Stimulated activated memory B cell treated with anti-CD40 and anti-IgM and Interleukin-4, amounts not matched to agents 10 μg/mL and 1 μg/mL and 100 μg/mL, for 72 hours (primary cell): ENCODE measurements at regions not wholly inside any gene's neighbourhood (a gene's known extent, or its start where the extent isn't known, plus 50 kb on each side); places are given as distances from the start of the nearest gene placed in this dataset.

Experiments
- ATAC-seq: fragments of 150-1000 bp; cut with Tn5 transposase; 2 replicates; pipeline ENCODE4 v1.10.0; 2021
- H3K27ac Mint-ChIP-seq: one replicate; pipeline ENCODE4 v1.8.0; 2022; ENCODE audit warnings: mild to moderate bottlenecking, mixed read lengths
- H3K27me3 Mint-ChIP-seq: one replicate; pipeline ENCODE4 v1.8.0; 2022; ENCODE audit warnings: mixed read lengths
- H3K36me3 Mint-ChIP-seq: one replicate; pipeline ENCODE4 v1.8.0; 2022; ENCODE audit warnings: mixed read lengths
- H3K4me1 Mint-ChIP-seq: one replicate; pipeline ENCODE4 v1.8.0; 2022; ENCODE audit warnings: mixed read lengths
- H3K4me3 Mint-ChIP-seq: one replicate; pipeline ENCODE4 v1.8.0; 2022; ENCODE audit warnings: mild to moderate bottlenecking, moderate library complexity, mixed read lengths
- H3K9me3 Mint-ChIP-seq: one replicate; pipeline ENCODE4 v1.8.0; 2022; ENCODE audit warnings: mixed read lengths

DNA sequence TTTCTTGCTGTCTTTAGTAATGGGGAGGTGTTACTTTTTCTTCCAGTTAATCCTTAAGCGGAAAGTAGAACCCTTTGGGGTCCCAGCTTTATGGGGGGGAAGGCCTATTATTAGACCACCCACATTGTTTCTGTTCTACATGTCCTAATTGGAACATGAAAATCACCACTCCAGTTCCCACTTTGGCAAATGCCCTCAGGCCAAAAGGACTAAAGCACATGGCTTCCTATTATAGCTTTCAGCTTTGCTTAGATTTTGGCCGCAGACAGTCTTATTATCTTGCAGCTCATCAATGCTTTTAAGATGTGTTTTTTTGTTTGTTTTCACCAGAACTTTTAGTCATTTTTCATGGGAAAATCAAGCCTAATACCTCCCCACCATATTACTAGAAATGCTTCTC, 296.8 kb upstream of the ANKH start:
- no peaks in the 10 kb centered on the region for H3K4me1 Mint-ChIP-seq
- H3K36me3 Mint-ChIP-seq: no peaks in the 10 kb centered on the region
- peaks cover 12% of the 10 kb centered on the region for H3K27me3 Mint-ChIP-seq
- peaks cover 15% of the 10 kb centered on the region for H3K9me3 Mint-ChIP-seq
- H3K4me3 Mint-ChIP-seq: no peak overlapping the region
- no peak for ATAC-seq
- no peak overlapping the region for H3K27ac Mint-ChIP-seq

DNA sequence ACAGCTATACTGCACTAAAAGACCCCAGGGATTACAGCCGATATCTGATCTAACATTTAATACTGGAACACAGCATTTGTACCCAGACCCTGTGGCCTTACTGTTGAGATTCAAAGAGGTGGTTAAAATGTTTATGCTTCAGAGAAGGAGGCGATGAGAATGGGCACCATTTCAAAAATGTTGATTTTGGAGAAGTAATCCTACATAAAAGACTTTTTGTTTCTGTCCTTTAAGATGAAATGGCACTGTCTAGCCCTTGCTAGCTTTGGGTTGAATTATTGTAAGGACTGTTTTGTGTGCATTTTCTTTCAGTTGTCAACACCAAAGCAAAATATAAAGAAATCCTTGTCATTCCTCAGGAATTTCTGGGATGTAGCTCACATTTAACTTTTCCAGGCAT, 288.5 kb upstream of the ANKH start:
- Mint-ChIP-seq H3K27me3 (peaks cover 8% of the 10 kb centered on the region), H3K27ac (no peak overlapping the region), H3K36me3 (no peaks in the 10 kb centered on the region)

DNA sequence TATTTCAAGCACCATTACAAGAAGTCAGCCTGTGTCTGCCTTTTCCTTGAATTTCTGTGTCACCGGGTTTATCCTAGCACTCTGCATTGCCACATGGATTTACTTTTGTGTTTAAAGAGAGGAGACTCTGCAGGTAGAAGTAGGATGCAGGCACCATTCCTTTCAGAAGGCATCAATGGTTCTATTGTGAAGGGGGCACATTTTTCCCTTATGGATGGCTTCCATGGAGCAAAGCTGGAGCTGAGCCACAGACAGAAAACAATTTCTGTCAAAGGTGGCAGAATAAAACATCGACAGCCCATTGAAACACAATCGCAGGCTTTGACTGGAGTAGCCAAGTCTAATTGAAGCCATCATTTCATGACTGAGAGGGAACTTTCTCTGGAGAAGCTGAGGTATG, 288.0 kb upstream of the ANKH start:
- H3K27me3 Mint-ChIP-seq: peaks cover 13% of the 10 kb centered on the region
- H3K9me3 Mint-ChIP-seq: peaks cover 14% of the 10 kb centered on the region
- no peak overlapping the region for H3K4me3 Mint-ChIP-seq
- H3K36me3 Mint-ChIP-seq: no peaks in the 10 kb centered on the region
- ATAC-seq: no peak
- H3K27ac Mint-ChIP-seq: no peak overlapping the region
- no peaks in the 10 kb centered on the region for H3K4me1 Mint-ChIP-seq

More for the DNA sequence above, 288.5 kb upstream of the ANKH start:
- peaks cover 16% of the 10 kb centered on the region for H3K9me3 Mint-ChIP-seq
- no peak overlapping the region for H3K4me3 Mint-ChIP-seq
- no peak for ATAC-seq
- H3K4me1 Mint-ChIP-seq: no peaks in the 10 kb centered on the region

DNA sequence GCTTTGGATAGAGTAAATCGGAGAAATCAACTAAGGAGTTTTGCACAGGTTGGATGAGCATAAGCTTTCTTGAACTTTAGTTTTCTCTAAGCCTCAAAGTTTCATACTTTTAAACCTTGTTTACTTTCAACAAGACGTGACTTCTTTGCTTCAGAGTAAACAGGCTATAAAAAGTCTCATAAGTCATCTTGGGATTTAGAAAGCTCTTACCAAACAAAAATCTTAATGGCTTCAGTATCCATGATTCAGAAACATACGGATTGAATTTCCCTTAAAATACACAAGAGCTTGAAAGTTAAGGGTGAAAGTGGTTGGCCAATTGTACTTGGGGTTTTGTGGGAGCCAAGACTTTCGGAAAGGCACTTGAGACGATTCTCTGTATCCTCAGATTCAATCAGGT, 270.9 kb upstream of the ANKH start:
- Mint-ChIP-seq H3K36me3 (no peaks in the 10 kb centered on the region), H3K27me3 (peaks cover 9% of the 10 kb centered on the region)
- ATAC-seq: no peak

DNA sequence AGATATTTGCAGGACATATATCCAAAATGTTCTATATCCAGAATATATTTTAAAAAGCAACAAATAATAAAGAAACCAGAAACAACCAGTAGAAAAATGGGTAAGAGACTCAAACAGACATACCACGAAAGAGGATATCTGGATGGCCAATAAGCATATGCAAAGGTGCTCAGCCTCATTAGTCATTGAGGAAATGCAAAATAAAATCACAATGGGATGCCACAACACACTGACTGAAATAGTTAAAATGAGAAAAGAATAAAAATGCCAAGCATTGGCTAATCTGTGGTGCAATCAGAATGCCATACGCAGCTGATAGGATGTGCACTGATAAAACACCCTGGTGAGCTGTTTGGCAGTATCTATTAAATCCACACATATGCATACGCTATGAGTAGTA, 265.8 kb upstream of the ANKH start:
- Mint-ChIP-seq H3K36me3 (no peaks in the 10 kb centered on the region), H3K4me3 (no peak overlapping the region), H3K9me3 (peaks cover 5% of the 10 kb centered on the region), H3K27me3 (peaks cover 9% of the 10 kb centered on the region), H3K27ac (no peak overlapping the region), H3K4me1 (no peaks in the 10 kb centered on the region)
- ATAC-seq: no peak

More for the DNA sequence above, 270.9 kb upstream of the ANKH start:
- Mint-ChIP-seq H3K4me3 (no peak overlapping the region), H3K4me1 (no peaks in the 10 kb centered on the region), H3K27ac (no peak overlapping the region), H3K9me3 (peaks cover 6% of the 10 kb centered on the region)

DNA sequence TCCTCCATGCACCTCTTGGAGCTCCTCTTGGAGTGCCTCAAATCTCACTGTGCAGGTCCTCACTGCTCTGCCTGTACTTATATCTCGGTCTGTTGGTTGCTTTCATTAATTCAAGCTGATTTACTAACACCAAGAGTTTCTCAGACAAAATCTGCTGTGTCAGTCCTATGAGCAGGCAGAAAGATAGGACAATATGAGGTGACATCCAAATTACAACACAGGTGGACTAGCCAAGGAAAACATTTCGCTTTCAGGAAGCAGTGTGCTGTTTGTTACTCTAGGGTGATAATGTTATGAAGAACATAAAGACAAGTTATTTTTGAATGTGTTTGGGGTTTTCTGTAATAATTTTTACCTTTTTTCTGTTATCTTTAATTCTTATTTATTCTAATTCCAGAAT, 264.1 kb upstream of the ANKH start:
- Mint-ChIP-seq H3K4me1 (no peaks in the 10 kb centered on the region), H3K27me3 (peaks cover 9% of the 10 kb centered on the region), H3K27ac (no peak overlapping the region), H3K36me3 (no peaks in the 10 kb centered on the region), H3K9me3 (peaks cover 5% of the 10 kb centered on the region), H3K4me3 (no peak overlapping the region)
- ATAC-seq: no peak

DNA sequence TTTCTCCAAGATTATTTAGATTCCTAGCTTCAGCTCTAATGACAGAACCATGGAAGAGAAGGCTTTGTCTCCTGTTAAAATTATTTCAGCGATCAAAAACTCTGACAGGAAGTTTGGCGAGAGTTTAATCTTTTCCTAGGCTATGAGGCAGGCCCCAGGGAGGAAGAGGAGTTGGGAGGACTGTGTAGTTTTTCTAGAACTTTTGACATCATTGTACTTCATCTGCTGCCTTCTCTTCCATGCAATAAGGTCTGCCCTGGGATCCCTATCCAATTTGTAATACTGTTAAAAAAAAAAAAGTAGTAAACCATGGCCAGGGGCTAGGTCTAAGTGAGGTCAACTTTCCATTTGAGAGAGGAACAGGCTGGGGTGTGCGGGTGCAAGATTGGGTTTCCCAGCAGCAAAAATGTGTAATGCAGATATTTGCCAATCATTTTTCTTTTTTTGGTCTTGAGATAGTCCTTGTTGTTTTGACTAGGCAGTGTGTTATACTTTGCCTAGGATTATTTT, 261.9 kb upstream of the ANKH start:
- Mint-ChIP-seq H3K4me3 (no peak overlapping the region), H3K27me3 (no peaks in the 10 kb centered on the region), H3K4me1 (no peaks in the 10 kb centered on the region), H3K27ac (no peak overlapping the region), H3K9me3 (peaks cover 2% of the 10 kb centered on the region), H3K36me3 (no peaks in the 10 kb centered on the region)
- ATAC-seq: no peak

DNA sequence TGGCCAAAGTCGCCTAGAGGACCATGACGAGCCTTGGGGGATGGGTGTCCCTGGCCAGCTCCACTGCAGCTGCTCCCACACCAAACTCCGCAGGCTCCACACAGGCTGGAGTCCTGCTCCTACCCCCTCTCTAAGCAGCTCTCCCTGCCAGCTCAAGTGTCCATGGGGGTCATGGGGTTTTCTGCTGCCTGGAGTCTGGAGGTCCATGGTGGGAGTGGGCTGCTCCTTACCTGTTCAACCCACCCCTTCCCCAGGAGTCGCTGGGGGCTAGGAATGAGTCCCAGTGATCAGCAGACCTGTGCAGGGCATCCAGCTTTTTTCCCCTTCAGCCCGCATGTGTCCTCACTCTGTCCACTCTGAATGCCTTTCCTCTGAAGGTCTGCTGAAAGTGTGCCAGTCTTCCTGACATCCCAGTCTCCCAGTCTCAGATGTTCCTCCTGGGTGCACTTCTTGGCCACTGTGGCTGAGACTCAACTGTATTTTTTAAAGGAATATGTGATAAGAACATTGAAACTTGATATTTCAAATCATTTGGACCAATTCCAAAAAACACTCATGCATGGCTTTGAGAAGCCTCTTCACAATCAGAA, 261.3 kb upstream of the ANKH start:
- H3K27me3 Mint-ChIP-seq: no peaks in the 10 kb centered on the region
- H3K4me3 Mint-ChIP-seq: no peak overlapping the region
- H3K36me3 Mint-ChIP-seq: no peaks in the 10 kb centered on the region
- H3K9me3 Mint-ChIP-seq: peaks cover 2% of the 10 kb centered on the region
- no peak for ATAC-seq
- H3K4me1 Mint-ChIP-seq: no peaks in the 10 kb centered on the region
- H3K27ac Mint-ChIP-seq: no peak overlapping the region

DNA sequence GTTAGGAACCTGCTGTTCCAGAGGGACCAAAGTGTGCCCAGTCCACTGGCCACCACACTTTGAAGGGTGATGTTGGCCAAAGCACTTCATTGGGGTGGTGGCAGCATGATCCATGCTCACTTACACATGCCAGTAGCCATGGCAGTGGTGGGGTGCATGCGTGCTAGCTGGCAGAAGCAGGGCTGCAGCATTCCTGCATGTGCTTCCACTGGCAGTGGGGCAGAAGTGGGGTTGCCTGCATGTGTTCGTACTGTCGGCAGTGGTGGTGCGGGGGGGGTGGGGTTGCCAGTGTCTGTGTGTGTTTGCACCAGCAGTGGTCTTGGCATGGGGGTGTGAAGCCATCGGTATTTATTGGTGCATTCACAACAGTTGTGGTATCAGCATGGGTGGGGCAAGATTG, 260.3 kb upstream of the ANKH start:
- H3K4me1 Mint-ChIP-seq: no peaks in the 10 kb centered on the region
- peaks cover 8% of the 10 kb centered on the region for H3K9me3 Mint-ChIP-seq
- H3K27ac Mint-ChIP-seq: no peak overlapping the region
- H3K27me3 Mint-ChIP-seq: no peaks in the 10 kb centered on the region
- H3K4me3 Mint-ChIP-seq: no peak overlapping the region
- H3K36me3 Mint-ChIP-seq: no peaks in the 10 kb centered on the region
- ATAC-seq: no peak

DNA sequence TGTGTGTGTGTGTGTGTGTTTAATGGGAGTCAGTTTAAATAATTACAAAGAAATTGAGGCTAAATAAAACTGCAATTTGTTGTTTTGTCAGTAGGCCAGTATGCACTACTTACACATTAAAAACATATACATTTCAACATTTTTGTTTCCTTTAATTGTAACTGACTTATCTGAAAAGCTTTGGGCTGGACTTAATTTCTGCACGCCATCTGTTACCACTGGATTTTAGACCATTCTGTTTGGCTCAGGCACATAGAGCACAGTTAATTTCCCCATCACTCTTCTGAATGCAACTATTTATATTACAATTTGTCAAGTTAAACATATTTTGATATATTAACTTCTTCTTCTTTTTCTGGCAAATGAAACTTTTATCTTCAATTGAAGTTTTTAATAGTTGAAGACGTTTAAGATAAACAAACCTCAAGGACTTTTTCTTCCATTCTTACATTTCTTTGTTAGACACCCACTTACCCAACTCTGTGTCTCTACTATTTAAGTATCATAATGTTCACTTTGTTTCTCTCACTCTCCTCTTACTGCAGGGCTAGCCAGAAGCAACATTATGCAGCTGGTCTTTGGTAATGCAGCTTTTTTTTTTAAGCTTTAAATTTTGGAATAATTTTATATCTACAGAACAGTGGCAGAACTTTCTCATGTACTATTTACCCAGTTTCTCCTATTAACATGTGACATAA, 253.4 kb upstream of the ANKH start:
- no peak overlapping the region for H3K4me3 Mint-ChIP-seq

DNA sequence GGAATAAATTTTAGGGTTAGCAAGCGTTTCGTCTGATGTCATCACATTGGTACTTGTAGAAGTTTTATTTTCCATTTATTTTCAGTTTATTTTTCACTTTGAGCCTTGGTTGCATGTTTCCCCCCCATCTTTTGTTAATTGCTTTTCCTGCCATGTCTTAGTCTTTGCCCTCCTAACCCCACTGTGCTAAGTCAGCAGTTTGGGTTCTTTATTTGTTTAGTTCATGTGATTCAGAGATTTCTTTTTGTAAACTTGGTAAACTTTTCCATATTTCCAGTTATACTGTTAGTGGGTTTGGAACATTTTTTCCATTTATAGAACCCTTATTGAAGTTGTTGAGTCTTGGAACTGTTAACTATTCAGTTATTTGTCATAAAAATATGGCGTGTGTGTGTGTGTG, 252.9 kb upstream of the ANKH start:
- no peaks in the 10 kb centered on the region for H3K27me3 Mint-ChIP-seq
- no peak overlapping the region for H3K4me3 Mint-ChIP-seq
- ATAC-seq: no peak
- H3K36me3 Mint-ChIP-seq: peaks cover 5% of the 10 kb centered on the region
- H3K9me3 Mint-ChIP-seq: peaks cover 18% of the 10 kb centered on the region
- H3K4me1 Mint-ChIP-seq: no peaks in the 10 kb centered on the region
- H3K27ac Mint-ChIP-seq: no peak overlapping the region

More for the DNA sequence above, 253.4 kb upstream of the ANKH start:
- no peaks in the 10 kb centered on the region for H3K4me1 Mint-ChIP-seq
- peaks cover 18% of the 10 kb centered on the region for H3K9me3 Mint-ChIP-seq
- H3K27me3 Mint-ChIP-seq: no peaks in the 10 kb centered on the region
- no peak for ATAC-seq
- no peak overlapping the region for H3K27ac Mint-ChIP-seq
- H3K36me3 Mint-ChIP-seq: peaks cover 5% of the 10 kb centered on the region

DNA sequence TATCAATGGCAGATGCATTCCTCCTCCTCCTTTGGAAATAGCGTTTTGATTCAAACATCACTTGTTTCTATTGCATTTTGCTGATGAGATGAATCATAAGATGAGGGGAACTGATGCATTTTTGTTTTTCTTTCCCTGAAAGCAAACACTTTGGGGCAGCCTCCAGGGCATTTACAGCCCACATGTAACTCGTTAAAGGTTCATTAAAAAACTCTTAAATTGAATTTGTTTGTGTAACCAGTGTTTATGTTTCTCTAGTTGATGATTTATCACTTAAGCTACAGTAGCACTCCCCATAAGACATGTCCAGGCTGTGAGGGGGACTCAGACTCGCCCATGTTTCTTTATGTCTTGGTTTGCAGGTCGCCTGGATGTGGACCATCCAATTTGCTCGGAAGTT, 246.1 kb upstream of the ANKH start:
- no peak overlapping the region for H3K4me3 Mint-ChIP-seq
- ATAC-seq: no peak
- H3K27ac Mint-ChIP-seq: no peak overlapping the region
- H3K27me3 Mint-ChIP-seq: peaks cover 8% of the 10 kb centered on the region
- peaks cover 10% of the 10 kb centered on the region for H3K9me3 Mint-ChIP-seq
- no peaks in the 10 kb centered on the region for H3K4me1 Mint-ChIP-seq
- H3K36me3 Mint-ChIP-seq: peaks cover 5% of the 10 kb centered on the region

DNA sequence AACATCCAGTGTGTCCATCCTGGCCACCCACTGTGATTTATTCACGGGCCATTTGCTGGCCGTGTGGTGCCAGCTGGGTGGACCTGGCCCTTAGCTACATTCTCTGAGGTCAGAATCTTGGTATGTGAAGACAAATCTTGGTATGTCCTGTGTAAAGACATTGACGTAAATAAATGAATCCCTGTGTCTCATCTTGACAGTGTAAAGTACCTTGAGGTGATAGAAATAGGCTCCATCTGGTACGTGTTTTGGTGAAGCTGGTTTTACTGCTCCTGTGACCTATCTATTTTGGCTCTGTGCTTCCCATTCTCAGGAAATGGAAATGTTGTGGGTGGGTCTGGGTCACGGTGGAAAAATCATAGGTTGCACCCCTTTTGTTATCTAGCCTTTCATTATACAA, 245.4 kb upstream of the ANKH start:
- no peak overlapping the region for H3K4me3 Mint-ChIP-seq
- ATAC-seq: no peak
- H3K9me3 Mint-ChIP-seq: peaks cover 10% of the 10 kb centered on the region
- H3K27ac Mint-ChIP-seq: no peak overlapping the region
- H3K4me1 Mint-ChIP-seq: no peaks in the 10 kb centered on the region
- H3K27me3 Mint-ChIP-seq: peaks cover 8% of the 10 kb centered on the region
- H3K36me3 Mint-ChIP-seq: peaks cover 5% of the 10 kb centered on the region

DNA sequence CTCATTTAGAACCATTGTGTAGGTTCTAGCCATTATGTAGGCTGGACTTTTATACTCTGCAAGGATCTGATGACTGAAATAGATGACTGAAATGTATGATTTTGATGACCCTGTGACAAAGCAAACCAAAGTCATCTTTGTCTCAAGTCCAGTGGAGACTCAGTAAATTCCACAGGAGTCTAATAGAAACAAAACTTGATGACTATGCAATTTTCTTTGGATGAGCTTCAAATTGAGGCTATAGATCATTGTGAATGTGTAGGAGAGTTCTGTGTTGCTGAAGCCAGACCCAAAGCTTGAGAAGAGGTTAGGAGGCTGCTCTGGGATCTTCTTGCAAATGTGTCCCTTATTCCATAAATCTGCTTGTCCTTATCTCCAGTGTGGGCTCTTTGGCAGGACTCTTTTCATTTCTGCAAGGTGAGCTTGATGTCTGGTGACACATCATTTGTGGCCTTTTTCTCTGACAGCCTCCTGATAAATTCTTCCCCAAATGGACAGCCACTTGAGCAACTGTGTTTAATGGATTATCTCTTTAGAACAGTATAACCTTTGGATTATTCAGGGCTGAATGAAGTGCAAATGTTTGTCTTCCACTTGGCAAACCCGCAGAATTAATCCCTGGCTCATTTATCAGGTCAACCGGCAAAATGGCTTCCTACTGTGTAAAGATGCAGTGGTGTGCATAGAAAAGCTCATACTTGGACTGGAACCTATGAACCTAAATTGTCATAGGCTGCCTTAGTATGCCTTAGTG, 235.1 kb upstream of the ANKH start:
- Mint-ChIP-seq H3K36me3 (no peaks in the 10 kb centered on the region), H3K27me3 (no peaks in the 10 kb centered on the region), H3K9me3 (no peaks in the 10 kb centered on the region), H3K4me3 (no peak overlapping the region), H3K27ac (no peak overlapping the region), H3K4me1 (no peaks in the 10 kb centered on the region)
- no peak for ATAC-seq

DNA sequence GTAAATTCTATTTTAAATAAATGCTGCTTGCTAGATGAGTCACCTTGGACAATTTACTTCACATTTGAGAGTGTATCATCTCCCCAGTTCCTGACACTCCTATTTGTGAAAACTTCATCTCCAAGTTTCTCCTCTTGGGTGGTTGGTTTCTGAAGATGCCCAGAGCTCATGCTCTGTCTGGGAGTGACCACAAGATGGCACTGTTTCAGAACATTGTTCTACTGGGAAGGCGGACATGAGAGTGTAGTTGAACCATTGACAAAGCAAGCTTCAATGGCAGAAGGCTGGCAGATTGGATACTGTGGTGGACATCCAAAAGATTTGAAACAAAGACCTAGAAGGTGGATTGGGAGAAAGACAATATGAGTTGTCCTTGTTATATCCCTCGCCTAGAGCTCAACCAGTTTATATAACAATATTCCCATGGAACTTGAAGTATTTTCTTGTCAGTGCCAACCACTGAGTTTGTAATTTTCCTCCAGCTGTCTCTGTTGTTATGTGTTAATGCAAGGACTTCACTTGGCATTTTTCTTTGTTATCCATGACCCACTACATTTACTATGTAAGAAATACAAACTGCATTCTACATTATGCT, 234.3 kb upstream of the ANKH start:
- Mint-ChIP-seq H3K4me1 (no peaks in the 10 kb centered on the region), H3K27ac (no peak overlapping the region), H3K27me3 (no peaks in the 10 kb centered on the region), H3K9me3 (peaks cover 3% of the 10 kb centered on the region), H3K4me3 (no peak overlapping the region), H3K36me3 (no peaks in the 10 kb centered on the region)
- ATAC-seq: peak; percentile 58
